Posterior vena cava (tissue), 2 donors: ENCODE measurements at regions not wholly inside any gene's neighbourhood (a gene's known extent, or its start where the extent isn't known, plus 50 kb on each side); places are given as distances from the start of the nearest gene placed in this dataset.

Experiments used
- DNase-seq: peaks from one replicate; pipeline ENCODE4 v3.0.0-alpha.2; 2020; ENCODE audit warnings: low spot score
- intact Hi-C, 2 donors: fragments of 100-400 bp; cut with DNase I; formaldehyde crosslinking; loops; one replicate each; pipeline versions ENCODE4 v1.14.1 to v1.14.2; 2022 to 2023
- donor health status: DM: yes; HTN: yes; CAD: no.
- donor health status: DM: yes; HTN: yes; CAD: no.

- intact Hi-C loops: loop anchor here in 1 of 2 donors (10.0 kb wide), 1 partner anchor 240 kb away; no protein-coding TSS in a partner anchor
These were observed 430.6 kb downstream of the TMX3 start for GRCh38 chr18:68284236-68284780.

GRCh38 chr18:68283834-68284233 lies 431.1 kb downstream of the TMX3 start:
- intact Hi-C loops: loop anchor here in 1 of 2 donors (10.0 kb wide), 1 partner anchor 239 kb away; no protein-coding TSS in a partner anchor
- no peak for DNase-seq

More at GRCh38 chr18:68284236-68284780, 430.6 kb downstream of the TMX3 start:
- DNase-seq: no peak

GRCh38 chr18:68282232-68282631 lies 432.7 kb downstream of the TMX3 start:
- intact Hi-C loops: loop anchor here in 1 of 2 donors (10.0 kb wide), 1 partner anchor 237 kb away; no protein-coding TSS in a partner anchor
- no peak for DNase-seq

GRCh38 chr18:68275616-68276015 lies 439.3 kb downstream of the TMX3 start:
- no peak for DNase-seq
- intact Hi-C loops: loop anchor here in 1 of 2 donors (10.0 kb wide), 1 partner anchor 481 kb away; no protein-coding TSS in a partner anchor

GRCh38 chr18:68270017-68270416 lies 444.9 kb downstream of the TMX3 start:
- no peak for DNase-seq
- intact Hi-C loops: loop anchor here in 1 of 2 donors (10.0 kb wide), 1 partner anchor 475 kb away; no protein-coding TSS in a partner anchor

GRCh38 chr18:68267583-68267982 lies 447.3 kb downstream of the TMX3 start:
- no peak for DNase-seq
- intact Hi-C loops: no loop called here

GRCh38 chr18:68263481-68263880 lies 451.4 kb downstream of the TMX3 start:
- intact Hi-C loops: no loop called here

GRCh38 chr18:68262690-68263294 lies 452.1 kb downstream of the TMX3 start:
- no peak for DNase-seq
- intact Hi-C loops: no loop called here

More at GRCh38 chr18:68263481-68263880, 451.4 kb downstream of the TMX3 start:
- DNase-seq: no peak

- no peak for DNase-seq
- intact Hi-C loops: no loop called here
These were observed 458.4 kb downstream of the TMX3 start for GRCh38 chr18:68256418-68257067.

- no peak for DNase-seq
- intact Hi-C loops: no loop called here
These were observed 470.1 kb downstream of the TMX3 start for GRCh38 chr18:68244786-68245185.

- DNase-seq: no peak
These were observed 473.0 kb downstream of the TMX3 start for GRCh38 chr18:68241881-68242280.

GRCh38 chr18:68234676-68235075 lies 480.2 kb downstream of the TMX3 start:
- intact Hi-C loops: no loop called here
- DNase-seq: no peak

More at GRCh38 chr18:68241881-68242280, 473.0 kb downstream of the TMX3 start:
- intact Hi-C loops: no loop called here

- intact Hi-C loops: no loop called here
- no peak for DNase-seq
These were observed 480.8 kb downstream of the TMX3 start for GRCh38 chr18:68234131-68234530.

- intact Hi-C loops: no loop called here
- no peak for DNase-seq
These were observed 481.9 kb downstream of the TMX3 start for GRCh38 chr18:68233018-68233417.

GRCh38 chr18:68229351-68229750 lies 485.6 kb downstream of the TMX3 start:
- no peak for DNase-seq
- intact Hi-C loops: no loop called here

GRCh38 chr18:68221111-68221724 lies 493.7 kb downstream of the TMX3 start:
- intact Hi-C loops: no loop called here
- DNase-seq: no peak

GRCh38 chr18:68220458-68220857 lies 494.4 kb downstream of the TMX3 start:
- intact Hi-C loops: no loop called here
- no peak for DNase-seq

- no peak for DNase-seq
- intact Hi-C loops: no loop called here
These were observed 495.0 kb downstream of the TMX3 start for GRCh38 chr18:68219872-68220271.

GRCh38 chr18:68219274-68219673 lies 495.6 kb downstream of the TMX3 start:
- intact Hi-C loops: no loop called here
- no peak for DNase-seq

- intact Hi-C loops: no loop called here
- no peak for DNase-seq
These were observed 499.0 kb downstream of the TMX3 start for GRCh38 chr18:68215931-68216330.
